Stimulated activated CD8-positive, alpha-beta memory T cell treated with anti-CD3 and anti-CD28 coated beads, Interleukin-15, amount 100 ng/mL, for 24 hours (primary cell): ENCODE measurements at regions not wholly inside any gene's neighbourhood (a gene's known extent, or its start where the extent isn't known, plus 50 kb on each side); places are given as distances from the start of the nearest gene placed in this dataset.
"Not testable (repeated sequence)": the region's sequence is repeated elsewhere in the genome, so short reads cannot be mapped to it uniquely, and the experiment has no call there.

Experiments
- DNase-seq: peaks from one replicate; pipeline ENCODE4 v3.0.0-alpha.2; 2020; ENCODE audit warnings: low read depth

- DNase-seq: no peak
These were observed 123.1 kb upstream of the FREM1 start for GRCh38 chr9:15033316-15033715.

- DNase-seq: no peak
These were observed 122.6 kb upstream of the FREM1 start for GRCh38 chr9:15032860-15033259.

- DNase-seq: no peak
These were observed 110.9 kb upstream of the FREM1 start for GRCh38 chr9:15021146-15021545.

- no peak for DNase-seq
These were observed 107.9 kb upstream of the FREM1 start for GRCh38 chr9:15018096-15018637.

GRCh38 chr9:15010581-15010980 lies 100.4 kb upstream of the FREM1 start:
- DNase-seq: no peak

- DNase-seq: no peak
These were observed 97.5 kb upstream of the FREM1 start for GRCh38 chr9:15007698-15008097.

GRCh38 chr9:14994738-14995137 lies 84.5 kb upstream of the FREM1 start:
- no peak for DNase-seq

- no peak for DNase-seq
These were observed 83.8 kb upstream of the FREM1 start for GRCh38 chr9:14993901-14994554.

- peak; percentile 10 for DNase-seq
These were observed 83.0 kb upstream of the FREM1 start for GRCh38 chr9:14993061-14993800.

GRCh38 chr9:14992516-14992915 lies 82.3 kb upstream of the FREM1 start:
- no peak for DNase-seq

GRCh38 chr9:14992081-14992480 lies 81.9 kb upstream of the FREM1 start:
- DNase-seq: no peak

GRCh38 chr9:14990647-14991046 lies 80.4 kb upstream of the FREM1 start:
- not testable (repeated sequence) for DNase-seq

- no peak for DNase-seq
These were observed 79.6 kb upstream of the FREM1 start for GRCh38 chr9:14989811-14990210.

GRCh38 chr9:14989336-14989735 lies 79.1 kb upstream of the FREM1 start:
- DNase-seq: not testable (repeated sequence)

- no peak for DNase-seq
These were observed 77.6 kb upstream of the FREM1 start for GRCh38 chr9:14987858-14988257.

- no peak for DNase-seq
These were observed 75.2 kb upstream of the FREM1 start for GRCh38 chr9:14985419-14985818.

GRCh38 chr9:14983599-14983998 lies 73.4 kb upstream of the FREM1 start:
- DNase-seq: no peak

GRCh38 chr9:14981291-14981950 lies 71.2 kb upstream of the FREM1 start:
- no peak for DNase-seq

GRCh38 chr9:14978022-14979000 lies 68.1 kb upstream of the FREM1 start:
- DNase-seq: no peak

- no peak for DNase-seq
These were observed 57.5 kb upstream of the FREM1 start for GRCh38 chr9:14967450-14968321.
